ENCODE measurements at regions not wholly inside any gene's neighbourhood (a gene's known extent, or its start where the extent isn't known, plus 50 kb on each side); places are given as distances from the start of the nearest gene placed in this dataset.
A peak's percentile ranks its signal among the peaks of the same experiment; 100 is the strongest.

GRCh38 chr11:30110691-30111090, 93.9 kb upstream of the KCNA4 start:
- ChIA-PET CTCF (no interaction called here), POLR2A (no interaction called here)
- Mint-ChIP-seq H3K27ac (no peak overlapping the region), H3K9me3 (peaks cover 0 to 2% (median 0%) of the 10 kb centered on the region in 5 donors), H3K4me3 (no peak overlapping the region), H3K4me1 (no peaks in the 10 kb centered on the region), H3K36me3 (no peaks in the 10 kb centered on the region), H3K27me3 (peaks cover 0 to 7% of the 10 kb centered on the region in 2 donors)
- H3K36me3 ChIP-seq (ENCODE audit: insufficient read depth, low read length) = no peaks in the 10 kb centered on the region
- no peak overlapping the region for H3K4me3 ChIP-seq (ENCODE audit: low read length)
- H3K27me3 ChIP-seq (ENCODE audit: insufficient read depth, low read length, poor library complexity, severe bottlenecking) = no peaks in the 10 kb centered on the region
- H3K27ac ChIP-seq (ENCODE audit: low read depth, low read length) = no peak overlapping the region
- no peak for DNase-seq
- no peaks in the 10 kb centered on the region for H3K9me3 ChIP-seq (ENCODE audit: low read length)
- no peaks in the 10 kb centered on the region for H3K4me1 ChIP-seq (ENCODE audit: insufficient read depth, low read length)

- Mint-ChIP-seq H3K4me3 (no peak overlapping the region), H3K36me3 (no peaks in the 10 kb centered on the region), H3K4me1 (no peaks in the 10 kb centered on the region), H3K9me3 (no peaks in the 10 kb centered on the region), H3K27ac (no peak overlapping the region), H3K27me3 (peaks cover 0 to 7% of the 10 kb centered on the region in 2 donors)
- no peaks in the 10 kb centered on the region for H3K36me3 ChIP-seq (ENCODE audit: insufficient read depth, low read length)
- no peaks in the 10 kb centered on the region for H3K4me1 ChIP-seq (ENCODE audit: insufficient read depth, low read length)
- H3K4me3 ChIP-seq (ENCODE audit: low read length) = no peak overlapping the region
- H3K9me3 ChIP-seq (ENCODE audit: low read length) = no peaks in the 10 kb centered on the region
- ChIA-PET POLR2A (no interaction called here), CTCF (no interaction called here)
- no peak for DNase-seq
- H3K27ac ChIP-seq (ENCODE audit: low read depth, low read length) = no peak overlapping the region
- H3K27me3 ChIP-seq (ENCODE audit: insufficient read depth, low read length, poor library complexity, severe bottlenecking) = no peaks in the 10 kb centered on the region
Measured at GRCh38 chr11:30111786-30112185, 95.0 kb upstream of the KCNA4 start.

- CTCF ChIA-PET = no interaction called here
- no peak overlapping the region for H3K4me3 Mint-ChIP-seq
- no peaks in the 10 kb centered on the region for H3K27me3 ChIP-seq (ENCODE audit: insufficient read depth, low read length, poor library complexity, severe bottlenecking)
Measured at GRCh38 chr11:30113326-30113898, 96.6 kb upstream of the KCNA4 start.

GRCh38 chr11:30116512-30116911, 99.7 kb upstream of the KCNA4 start:
- Mint-ChIP-seq H3K27me3 (peaks cover 0 to 5% of the 10 kb centered on the region in 2 donors), H3K4me1 (no peaks in the 10 kb centered on the region), H3K36me3 (no peaks in the 10 kb centered on the region), H3K9me3 (no peaks in the 10 kb centered on the region), H3K27ac (no peak overlapping the region), H3K4me3 (no peak overlapping the region)
- no peaks in the 10 kb centered on the region for H3K9me3 ChIP-seq (ENCODE audit: low read length)
- H3K4me3 ChIP-seq (ENCODE audit: low read length) = no peak overlapping the region
- H3K4me1 ChIP-seq (ENCODE audit: insufficient read depth, low read length) = no peaks in the 10 kb centered on the region
- H3K36me3 ChIP-seq (ENCODE audit: insufficient read depth, low read length) = no peaks in the 10 kb centered on the region
- no peak for DNase-seq
- POLR2A ChIA-PET = no interaction called here
- CTCF ChIA-PET = no interaction called here
- H3K27me3 ChIP-seq (ENCODE audit: insufficient read depth, low read length, poor library complexity, severe bottlenecking) = no peaks in the 10 kb centered on the region
- H3K27ac ChIP-seq (ENCODE audit: low read depth, low read length) = no peak overlapping the region

More at GRCh38 chr11:30113326-30113898, 96.6 kb upstream of the KCNA4 start:
- Histone ChIP-seq H3K4me3 (ENCODE audit: low read length) (no peak overlapping the region), H3K27ac (ENCODE audit: low read depth, low read length) (no peak overlapping the region), H3K9me3 (ENCODE audit: low read length) (no peaks in the 10 kb centered on the region), H3K36me3 (ENCODE audit: insufficient read depth, low read length) (no peaks in the 10 kb centered on the region), H3K4me1 (ENCODE audit: insufficient read depth, low read length) (no peaks in the 10 kb centered on the region)
- no peak overlapping the region for H3K27ac Mint-ChIP-seq
- no peak for DNase-seq
- H3K9me3 Mint-ChIP-seq = no peaks in the 10 kb centered on the region
- no peaks in the 10 kb centered on the region for H3K36me3 Mint-ChIP-seq
- POLR2A ChIA-PET = no interaction called here
- H3K4me1 Mint-ChIP-seq = no peaks in the 10 kb centered on the region
- peaks cover 0 to 9% of the 10 kb centered on the region in 2 donors for H3K27me3 Mint-ChIP-seq

GRCh38 chr11:30120045-30120589, 103.3 kb upstream of the KCNA4 start:
- H3K4me1 ChIP-seq (ENCODE audit: insufficient read depth, low read length) = no peaks in the 10 kb centered on the region
- H3K27me3 ChIP-seq (ENCODE audit: insufficient read depth, low read length, poor library complexity, severe bottlenecking) = no peaks in the 10 kb centered on the region
- Mint-ChIP-seq H3K9me3 (no peaks in the 10 kb centered on the region), H3K27ac (no peak overlapping the region), H3K36me3 (no peaks in the 10 kb centered on the region), H3K4me1 (no peaks in the 10 kb centered on the region), H3K4me3 (no peak overlapping the region), H3K27me3 (peaks cover 0 to 2% of the 10 kb centered on the region in 2 donors)
- no peak for DNase-seq
- no peaks in the 10 kb centered on the region for H3K9me3 ChIP-seq (ENCODE audit: low read length)
- CTCF ChIA-PET = no interaction called here
- H3K4me3 ChIP-seq (ENCODE audit: low read length) = no peak overlapping the region
- POLR2A ChIA-PET = no interaction called here
- H3K36me3 ChIP-seq (ENCODE audit: insufficient read depth, low read length) = no peaks in the 10 kb centered on the region
- H3K27ac ChIP-seq (ENCODE audit: low read depth, low read length) = no peak overlapping the region

GRCh38 chr11:30125456-30125855, 105.4 kb upstream of the FSHB start:
- Mint-ChIP-seq H3K27ac (no peak overlapping the region), H3K36me3 (no peaks in the 10 kb centered on the region), H3K9me3 (no peaks in the 10 kb centered on the region), H3K27me3 (no peaks in the 10 kb centered on the region), H3K4me3 (no peak overlapping the region), H3K4me1 (no peaks in the 10 kb centered on the region)
- Histone ChIP-seq H3K27ac (ENCODE audit: low read depth, low read length) (no peak overlapping the region), H3K27me3 (ENCODE audit: insufficient read depth, low read length, poor library complexity, severe bottlenecking) (no peaks in the 10 kb centered on the region), H3K36me3 (ENCODE audit: insufficient read depth, low read length) (no peaks in the 10 kb centered on the region), H3K4me1 (ENCODE audit: insufficient read depth, low read length) (no peaks in the 10 kb centered on the region), H3K9me3 (ENCODE audit: low read length) (no peaks in the 10 kb centered on the region), H3K4me3 (ENCODE audit: low read length) (no peak overlapping the region)
- ChIA-PET POLR2A (no interaction called here), CTCF (no interaction called here)
- DNase-seq = no peak

GRCh38 chr11:30128269-30128932, 102.4 kb upstream of the FSHB start:
- Mint-ChIP-seq H3K4me1 (no peaks in the 10 kb centered on the region), H3K9me3 (no peaks in the 10 kb centered on the region), H3K4me3 (peak overlapping the region in 1 of 7 donors; percentile 78), H3K36me3 (no peaks in the 10 kb centered on the region), H3K27me3 (no peaks in the 10 kb centered on the region), H3K27ac (no peak overlapping the region)
- no peaks in the 10 kb centered on the region for H3K4me1 ChIP-seq (ENCODE audit: insufficient read depth, low read length)
- H3K4me3 ChIP-seq (ENCODE audit: low read length) = no peak overlapping the region
- DNase-seq = peak in 1 of 5 donors; percentile 1
- no peaks in the 10 kb centered on the region for H3K9me3 ChIP-seq (ENCODE audit: low read length)
- ChIA-PET CTCF (interaction anchor here (0.9 to 3.5 kb wide), 4 partner anchors 11 to 17 kb away, joined by 3 to 14 read pairs (median 3); no protein-coding TSS in a partner anchor), POLR2A (interaction anchor here (0.5 kb wide), 1 partner anchor 1271 kb away, joined by 4 read pairs; no protein-coding TSS in a partner anchor)
- H3K36me3 ChIP-seq (ENCODE audit: insufficient read depth, low read length) = no peaks in the 10 kb centered on the region
- no peak overlapping the region for H3K27ac ChIP-seq (ENCODE audit: low read depth, low read length)
- H3K27me3 ChIP-seq (ENCODE audit: insufficient read depth, low read length, poor library complexity, severe bottlenecking) = no peaks in the 10 kb centered on the region

GRCh38 chr11:30131535-30131934, 99.3 kb upstream of the FSHB start:
- Mint-ChIP-seq H3K4me1 (no peaks in the 10 kb centered on the region), H3K27ac (no peak overlapping the region), H3K9me3 (no peaks in the 10 kb centered on the region), H3K4me3 (peak overlapping the region in 1 of 7 donors; percentile 1), H3K27me3 (no peaks in the 10 kb centered on the region), H3K36me3 (no peaks in the 10 kb centered on the region)
- Histone ChIP-seq H3K9me3 (ENCODE audit: low read length) (no peaks in the 10 kb centered on the region), H3K4me3 (ENCODE audit: low read length) (no peak overlapping the region), H3K36me3 (ENCODE audit: insufficient read depth, low read length) (no peaks in the 10 kb centered on the region), H3K27me3 (ENCODE audit: insufficient read depth, low read length, poor library complexity, severe bottlenecking) (no peaks in the 10 kb centered on the region), H3K4me1 (ENCODE audit: insufficient read depth, low read length) (no peaks in the 10 kb centered on the region), H3K27ac (ENCODE audit: low read depth, low read length) (no peak overlapping the region)
- DNase-seq = no peak
- CTCF ChIA-PET = no interaction called here
- POLR2A ChIA-PET = no interaction called here

Measured in CD8-positive, alpha-beta memory T cell (primary cell).